Kidney tubule cell (primary cell): ENCODE measurements at regions not wholly inside any gene's neighbourhood (a gene's known extent, or its start where the extent isn't known, plus 50 kb on each side); places are given as distances from the start of the nearest gene placed in this dataset.

Experiments
- DNase-seq: peaks from one replicate; pipeline ENCODE4 v3.0.0-alpha.2; 2018; ENCODE audit warnings: low spot score

GRCh38 chr20:10724449-10725173 lies 50.8 kb upstream of the JAG1 start:
- no peak for DNase-seq

- no peak for DNase-seq
These were observed 55.3 kb upstream of the JAG1 start for GRCh38 chr20:10728873-10729670.

GRCh38 chr20:10729785-10730184 lies 56.0 kb upstream of the JAG1 start:
- DNase-seq: no peak

GRCh38 chr20:10730629-10731183 lies 56.9 kb upstream of the JAG1 start:
- DNase-seq: no peak

- DNase-seq: peak; percentile 26
These were observed 57.6 kb upstream of the JAG1 start for GRCh38 chr20:10731190-10731965.

- DNase-seq: peak; percentile 37
These were observed 59.3 kb upstream of the JAG1 start for GRCh38 chr20:10733122-10733521.

- DNase-seq: no peak
These were observed 61.6 kb upstream of the JAG1 start for GRCh38 chr20:10735195-10735949.

GRCh38 chr20:10739134-10739533 lies 65.3 kb upstream of the JAG1 start:
- DNase-seq: no peak

- DNase-seq: peak; percentile 20
These were observed 65.8 kb upstream of the JAG1 start for GRCh38 chr20:10739566-10739965.

GRCh38 chr20:10741060-10741459 lies 67.3 kb upstream of the JAG1 start:
- DNase-seq: no peak

- DNase-seq: no peak
These were observed 72.0 kb upstream of the JAG1 start for GRCh38 chr20:10745790-10746189.

- DNase-seq: no peak
These were observed 73.2 kb upstream of the JAG1 start for GRCh38 chr20:10747019-10747418.

- DNase-seq: no peak
These were observed 75.3 kb upstream of the JAG1 start for GRCh38 chr20:10749084-10749483.

- no peak for DNase-seq
These were observed 78.4 kb upstream of the JAG1 start for GRCh38 chr20:10752206-10752605.

- no peak for DNase-seq
These were observed 81.0 kb upstream of the JAG1 start for GRCh38 chr20:10754824-10755223.

GRCh38 chr20:10758446-10758845 lies 84.6 kb upstream of the JAG1 start:
- peak; percentile 82 for DNase-seq

GRCh38 chr20:10761232-10761631 lies 87.4 kb upstream of the JAG1 start:
- DNase-seq: no peak

- DNase-seq: no peak
These were observed 88.0 kb upstream of the JAG1 start for GRCh38 chr20:10761786-10762185.

- DNase-seq: no peak
These were observed 88.4 kb upstream of the JAG1 start for GRCh38 chr20:10762216-10762615.

GRCh38 chr20:10763112-10763511 lies 89.3 kb upstream of the JAG1 start:
- DNase-seq: no peak

- DNase-seq: no peak
These were observed 95.9 kb upstream of the JAG1 start for GRCh38 chr20:10769700-10770099.

GRCh38 chr20:10770753-10771152 lies 97.0 kb upstream of the JAG1 start:
- no peak for DNase-seq
